ENCODE measurements at regions not wholly inside any gene's neighbourhood (a gene's known extent, or its start where the extent isn't known, plus 50 kb on each side); places are given as distances from the start of the nearest gene placed in this dataset.

- H3K36me3 ChIP-seq = no peaks in the 10 kb centered on the region
- no peaks in the 10 kb centered on the region for H3K9me3 ChIP-seq (replicated peaks)
- no peak for TF ChIP-seq CTCF (IDR thresholded peaks at IDR 0.05; ENCODE audit: borderline replicate concordance)
- intact Hi-C loops (cut with micrococcal nuclease) = no loop called here
- H3K27ac ChIP-seq (replicated peaks) = no peak overlapping the region
- peaks cover 18% of the 10 kb centered on the region for H3K27me3 ChIP-seq (ENCODE audit: low read depth)
- peaks cover 10% of the 10 kb centered on the region for H3K4me1 ChIP-seq
- no peak for DNase-seq
- no peak overlapping the region for H3K4me3 ChIP-seq
These were observed 243.0 kb upstream of the FOXQ1 start for GRCh38 chr6:1068905-1069304.

GRCh38 chr6:1068068-1068467, 243.8 kb upstream of the FOXQ1 start:
- Histone ChIP-seq H3K27ac (replicated peaks) (no peak overlapping the region), H3K4me1 (peaks cover 10% of the 10 kb centered on the region), H3K27me3 (ENCODE audit: low read depth) (peaks cover 9% of the 10 kb centered on the region), H3K4me3 (no peak overlapping the region), H3K36me3 (no peaks in the 10 kb centered on the region), H3K9me3 (replicated peaks) (no peaks in the 10 kb centered on the region)
- DNase-seq = no peak
- no peak for TF ChIP-seq CTCF (IDR thresholded peaks at IDR 0.05; ENCODE audit: borderline replicate concordance)
- intact Hi-C loops (cut with micrococcal nuclease) = no loop called here

GRCh38 chr6:1067346-1067745, 244.6 kb upstream of the FOXQ1 start:
- no peak overlapping the region for H3K4me3 ChIP-seq
- TF ChIP-seq CTCF (IDR thresholded peaks at IDR 0.05; ENCODE audit: borderline replicate concordance) = no peak
- no peaks in the 10 kb centered on the region for H3K9me3 ChIP-seq (replicated peaks)
- H3K4me1 ChIP-seq = peaks cover 10% of the 10 kb centered on the region
- H3K36me3 ChIP-seq = no peaks in the 10 kb centered on the region
- DNase-seq = no peak
- intact Hi-C loops (cut with micrococcal nuclease) = no loop called here
- peaks cover 7% of the 10 kb centered on the region for H3K27me3 ChIP-seq (ENCODE audit: low read depth)
- H3K27ac ChIP-seq (replicated peaks) = no peak overlapping the region

- intact Hi-C loops (cut with micrococcal nuclease) = no loop called here
These were observed 245.3 kb upstream of the FOXQ1 start for GRCh38 chr6:1066449-1067090.

GRCh38 chr6:1065986-1066385, 245.9 kb upstream of the FOXQ1 start:
- intact Hi-C loops (cut with micrococcal nuclease) = no loop called here
- Histone ChIP-seq H3K4me1 (peaks cover 10% of the 10 kb centered on the region), H3K36me3 (no peaks in the 10 kb centered on the region), H3K9me3 (replicated peaks) (no peaks in the 10 kb centered on the region), H3K27me3 (ENCODE audit: low read depth) (peaks cover 7% of the 10 kb centered on the region), H3K4me3 (no peak overlapping the region), H3K27ac (replicated peaks) (no peak overlapping the region)
- DNase-seq = no peak
- TF ChIP-seq CTCF (IDR thresholded peaks at IDR 0.05; ENCODE audit: borderline replicate concordance) = no peak

More at GRCh38 chr6:1066449-1067090, 245.3 kb upstream of the FOXQ1 start:
- no peaks in the 10 kb centered on the region for H3K36me3 ChIP-seq
- DNase-seq = no peak
- TF ChIP-seq CTCF (IDR thresholded peaks at IDR 0.05; ENCODE audit: borderline replicate concordance) = no peak
- H3K27ac ChIP-seq (replicated peaks) = no peak overlapping the region
- H3K27me3 ChIP-seq (ENCODE audit: low read depth) = peaks cover 7% of the 10 kb centered on the region
- no peak overlapping the region for H3K4me3 ChIP-seq
- peaks cover 10% of the 10 kb centered on the region for H3K4me1 ChIP-seq
- H3K9me3 ChIP-seq (replicated peaks) = no peaks in the 10 kb centered on the region

Data from left ventricle myocardium inferior (tissue), 1 donor.